HG03432 (cell line): ENCODE measurements at regions not wholly inside any gene's neighbourhood (a gene's known extent, or its start where the extent isn't known, plus 50 kb on each side); places are given as distances from the start of the nearest gene placed in this dataset.

Source experiments
- ATAC-seq: cut with Tn5 transposase; IDR thresholded peaks from one replicate; pipeline ENCODE4 v1.9.1; 2021; ENCODE audit warnings: mild to moderate bottlenecking, moderate library complexity; ENCODE audit not compliant: unreplicated experiment

GRCh38 chr13:88071371-88071770 is 400.2 kb downstream of the SLITRK5 start:
- no peak for ATAC-seq

GRCh38 chr13:88074794-88075510 is 403.8 kb downstream of the SLITRK5 start:
- ATAC-seq = no peak

- no peak for ATAC-seq
Observed at GRCh38 chr13:88085036-88085435, 413.9 kb downstream of the SLITRK5 start.

GRCh38 chr13:88086577-88086976 is 415.4 kb downstream of the SLITRK5 start:
- ATAC-seq = no peak

- peak; percentile 50 for ATAC-seq
Observed at GRCh38 chr13:88097541-88097940, 426.4 kb downstream of the SLITRK5 start.

- ATAC-seq = no peak
Observed at GRCh38 chr13:88103824-88104223, 432.7 kb downstream of the SLITRK5 start.

GRCh38 chr13:88104576-88104975 is 433.4 kb downstream of the SLITRK5 start:
- no peak for ATAC-seq

GRCh38 chr13:88107570-88107969 is 436.4 kb downstream of the SLITRK5 start:
- ATAC-seq = no peak

GRCh38 chr13:88112526-88112925 is 441.4 kb downstream of the SLITRK5 start:
- no peak for ATAC-seq

- no peak for ATAC-seq
Observed at GRCh38 chr13:88115976-88116375, 444.8 kb downstream of the SLITRK5 start.

- no peak for ATAC-seq
Observed at GRCh38 chr13:88118952-88119351, 447.8 kb downstream of the SLITRK5 start.

- no peak for ATAC-seq
Observed at GRCh38 chr13:88124142-88124541, 453.0 kb downstream of the SLITRK5 start.

GRCh38 chr13:88125055-88125454 is 453.9 kb downstream of the SLITRK5 start:
- no peak for ATAC-seq

GRCh38 chr13:88136098-88136790 is 465.1 kb downstream of the SLITRK5 start:
- no peak for ATAC-seq

GRCh38 chr13:88142653-88143052 is 471.5 kb downstream of the SLITRK5 start:
- ATAC-seq = no peak

- ATAC-seq = no peak
Observed at GRCh38 chr13:88144580-88144979, 473.4 kb downstream of the SLITRK5 start.

- no peak for ATAC-seq
Observed at GRCh38 chr13:88153353-88153752, 482.2 kb downstream of the SLITRK5 start.

- ATAC-seq = no peak
Observed at GRCh38 chr13:88154001-88154400, 482.8 kb downstream of the SLITRK5 start.

GRCh38 chr13:88162076-88162702 is 491.0 kb downstream of the SLITRK5 start:
- no peak for ATAC-seq

GRCh38 chr13:88176231-88176630 is 505.1 kb downstream of the SLITRK5 start:
- no peak for ATAC-seq

- ATAC-seq = no peak
Observed at GRCh38 chr13:88183440-88183839, 512.3 kb downstream of the SLITRK5 start.

GRCh38 chr13:88188986-88189385 is 517.8 kb downstream of the SLITRK5 start:
- no peak for ATAC-seq
